ENCODE measurements at regions not wholly inside any gene's neighbourhood (a gene's known extent, or its start where the extent isn't known, plus 50 kb on each side); places are given as distances from the start of the nearest gene placed in this dataset.

- TF ChIP-seq CTCF (conservative IDR thresholded peaks at IDR 0.05 in 1 of 2, IDR thresholded peaks at IDR 0.05 in 1 of 2; ENCODE audit: low read depth in 1 of 2, low read length in 2 of 2) (no peak), EZH2 (IDR thresholded peaks at IDR 0.05; ENCODE audit: low read length, missing control alignments) (no peak)
These were observed 255.9 kb downstream of the GALR1 start for GRCh38 chr18:77505499-77505898.

Measured in fibroblast of lung (primary cell).